H1 (cell line): ENCODE measurements at regions not wholly inside any gene's neighbourhood (a gene's known extent, or its start where the extent isn't known, plus 50 kb on each side); places are given as distances from the start of the nearest gene placed in this dataset.

Experiments used
- TF ChIP-seq, protein P1 (sequence below): fragments of 300-600 bp; sonication (generic); IDR thresholded peaks from 2 replicates; pipeline ENCODE4 v1.7.1; 2012; ENCODE audit warnings: low read length, moderate library complexity, mild to moderate bottlenecking, inconsistent platforms; ENCODE audit not compliant: insufficient replicate concordance

- TF ChIP-seq, protein P1, sequence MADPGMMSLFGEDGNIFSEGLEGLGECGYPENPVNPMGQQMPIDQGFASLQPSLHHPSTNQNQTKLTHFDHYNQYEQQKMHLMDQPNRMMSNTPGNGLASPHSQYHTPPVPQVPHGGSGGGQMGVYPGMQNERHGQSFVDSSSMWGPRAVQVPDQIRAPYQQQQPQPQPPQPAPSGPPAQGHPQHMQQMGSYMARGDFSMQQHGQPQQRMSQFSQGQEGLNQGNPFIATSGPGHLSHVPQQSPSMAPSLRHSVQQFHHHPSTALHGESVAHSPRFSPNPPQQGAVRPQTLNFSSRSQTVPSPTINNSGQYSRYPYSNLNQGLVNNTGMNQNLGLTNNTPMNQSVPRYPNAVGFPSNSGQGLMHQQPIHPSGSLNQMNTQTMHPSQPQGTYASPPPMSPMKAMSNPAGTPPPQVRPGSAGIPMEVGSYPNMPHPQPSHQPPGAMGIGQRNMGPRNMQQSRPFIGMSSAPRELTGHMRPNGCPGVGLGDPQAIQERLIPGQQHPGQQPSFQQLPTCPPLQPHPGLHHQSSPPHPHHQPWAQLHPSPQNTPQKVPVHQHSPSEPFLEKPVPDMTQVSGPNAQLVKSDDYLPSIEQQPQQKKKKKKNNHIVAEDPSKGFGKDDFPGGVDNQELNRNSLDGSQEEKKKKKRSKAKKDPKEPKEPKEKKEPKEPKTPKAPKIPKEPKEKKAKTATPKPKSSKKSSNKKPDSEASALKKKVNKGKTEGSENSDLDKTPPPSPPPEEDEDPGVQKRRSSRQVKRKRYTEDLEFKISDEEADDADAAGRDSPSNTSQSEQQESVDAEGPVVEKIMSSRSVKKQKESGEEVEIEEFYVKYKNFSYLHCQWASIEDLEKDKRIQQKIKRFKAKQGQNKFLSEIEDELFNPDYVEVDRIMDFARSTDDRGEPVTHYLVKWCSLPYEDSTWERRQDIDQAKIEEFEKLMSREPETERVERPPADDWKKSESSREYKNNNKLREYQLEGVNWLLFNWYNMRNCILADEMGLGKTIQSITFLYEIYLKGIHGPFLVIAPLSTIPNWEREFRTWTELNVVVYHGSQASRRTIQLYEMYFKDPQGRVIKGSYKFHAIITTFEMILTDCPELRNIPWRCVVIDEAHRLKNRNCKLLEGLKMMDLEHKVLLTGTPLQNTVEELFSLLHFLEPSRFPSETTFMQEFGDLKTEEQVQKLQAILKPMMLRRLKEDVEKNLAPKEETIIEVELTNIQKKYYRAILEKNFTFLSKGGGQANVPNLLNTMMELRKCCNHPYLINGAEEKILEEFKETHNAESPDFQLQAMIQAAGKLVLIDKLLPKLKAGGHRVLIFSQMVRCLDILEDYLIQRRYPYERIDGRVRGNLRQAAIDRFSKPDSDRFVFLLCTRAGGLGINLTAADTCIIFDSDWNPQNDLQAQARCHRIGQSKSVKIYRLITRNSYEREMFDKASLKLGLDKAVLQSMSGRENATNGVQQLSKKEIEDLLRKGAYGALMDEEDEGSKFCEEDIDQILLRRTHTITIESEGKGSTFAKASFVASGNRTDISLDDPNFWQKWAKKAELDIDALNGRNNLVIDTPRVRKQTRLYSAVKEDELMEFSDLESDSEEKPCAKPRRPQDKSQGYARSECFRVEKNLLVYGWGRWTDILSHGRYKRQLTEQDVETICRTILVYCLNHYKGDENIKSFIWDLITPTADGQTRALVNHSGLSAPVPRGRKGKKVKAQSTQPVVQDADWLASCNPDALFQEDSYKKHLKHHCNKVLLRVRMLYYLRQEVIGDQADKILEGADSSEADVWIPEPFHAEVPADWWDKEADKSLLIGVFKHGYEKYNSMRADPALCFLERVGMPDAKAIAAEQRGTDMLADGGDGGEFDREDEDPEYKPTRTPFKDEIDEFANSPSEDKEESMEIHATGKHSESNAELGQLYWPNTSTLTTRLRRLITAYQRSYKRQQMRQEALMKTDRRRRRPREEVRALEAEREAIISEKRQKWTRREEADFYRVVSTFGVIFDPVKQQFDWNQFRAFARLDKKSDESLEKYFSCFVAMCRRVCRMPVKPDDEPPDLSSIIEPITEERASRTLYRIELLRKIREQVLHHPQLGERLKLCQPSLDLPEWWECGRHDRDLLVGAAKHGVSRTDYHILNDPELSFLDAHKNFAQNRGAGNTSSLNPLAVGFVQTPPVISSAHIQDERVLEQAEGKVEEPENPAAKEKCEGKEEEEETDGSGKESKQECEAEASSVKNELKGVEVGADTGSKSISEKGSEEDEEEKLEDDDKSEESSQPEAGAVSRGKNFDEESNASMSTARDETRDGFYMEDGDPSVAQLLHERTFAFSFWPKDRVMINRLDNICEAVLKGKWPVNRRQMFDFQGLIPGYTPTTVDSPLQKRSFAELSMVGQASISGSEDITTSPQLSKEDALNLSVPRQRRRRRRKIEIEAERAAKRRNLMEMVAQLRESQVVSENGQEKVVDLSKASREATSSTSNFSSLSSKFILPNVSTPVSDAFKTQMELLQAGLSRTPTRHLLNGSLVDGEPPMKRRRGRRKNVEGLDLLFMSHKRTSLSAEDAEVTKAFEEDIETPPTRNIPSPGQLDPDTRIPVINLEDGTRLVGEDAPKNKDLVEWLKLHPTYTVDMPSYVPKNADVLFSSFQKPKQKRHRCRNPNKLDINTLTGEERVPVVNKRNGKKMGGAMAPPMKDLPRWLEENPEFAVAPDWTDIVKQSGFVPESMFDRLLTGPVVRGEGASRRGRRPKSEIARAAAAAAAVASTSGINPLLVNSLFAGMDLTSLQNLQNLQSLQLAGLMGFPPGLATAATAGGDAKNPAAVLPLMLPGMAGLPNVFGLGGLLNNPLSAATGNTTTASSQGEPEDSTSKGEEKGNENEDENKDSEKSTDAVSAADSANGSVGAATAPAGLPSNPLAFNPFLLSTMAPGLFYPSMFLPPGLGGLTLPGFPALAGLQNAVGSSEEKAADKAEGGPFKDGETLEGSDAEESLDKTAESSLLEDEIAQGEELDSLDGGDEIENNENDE: no peak
These were observed 308.7 kb upstream of the ZC3H12C start (continued) for GRCh38 chr11:109784536-109784935.
